ENCODE measurements at regions not wholly inside any gene's neighbourhood (a gene's known extent, or its start where the extent isn't known, plus 50 kb on each side); places are given as distances from the start of the nearest gene placed in this dataset.

DNA sequence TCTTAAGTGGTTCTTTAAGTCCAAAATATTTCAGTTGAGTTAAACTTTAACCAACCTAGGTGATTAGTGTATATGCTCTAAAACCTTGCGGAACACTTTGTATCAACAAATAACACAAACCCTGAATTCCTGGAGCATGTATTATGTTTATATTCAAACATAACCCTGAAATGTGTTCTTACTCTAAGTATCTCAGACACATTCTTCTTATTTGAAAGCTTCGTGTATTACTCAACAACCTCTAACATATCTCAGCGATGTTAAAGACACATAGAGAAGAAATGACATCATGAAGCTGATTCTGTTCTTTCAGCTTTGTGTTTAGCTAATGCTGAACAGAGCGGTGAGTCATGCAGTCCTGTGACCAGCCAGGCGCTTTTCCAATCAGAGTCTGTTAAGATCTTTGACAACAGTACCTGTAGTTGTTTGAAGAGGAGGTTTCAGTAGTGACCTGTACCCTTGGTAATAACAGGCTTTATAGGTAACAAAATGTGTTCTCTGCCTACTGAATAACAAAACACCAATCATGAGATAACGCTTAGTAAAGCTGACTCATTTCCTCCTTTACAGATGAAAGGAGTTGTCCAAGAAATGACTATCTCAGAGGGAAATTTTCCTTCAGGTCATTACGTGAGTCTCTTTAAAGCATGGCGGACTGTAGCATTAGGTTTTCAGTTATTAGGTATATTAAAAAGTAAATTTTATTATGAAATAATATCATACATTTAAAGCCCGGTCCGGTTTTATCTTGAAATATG lies 67.3 kb upstream of the KLF6 start:
- DNase-seq: peak; percentile 69

DNA sequence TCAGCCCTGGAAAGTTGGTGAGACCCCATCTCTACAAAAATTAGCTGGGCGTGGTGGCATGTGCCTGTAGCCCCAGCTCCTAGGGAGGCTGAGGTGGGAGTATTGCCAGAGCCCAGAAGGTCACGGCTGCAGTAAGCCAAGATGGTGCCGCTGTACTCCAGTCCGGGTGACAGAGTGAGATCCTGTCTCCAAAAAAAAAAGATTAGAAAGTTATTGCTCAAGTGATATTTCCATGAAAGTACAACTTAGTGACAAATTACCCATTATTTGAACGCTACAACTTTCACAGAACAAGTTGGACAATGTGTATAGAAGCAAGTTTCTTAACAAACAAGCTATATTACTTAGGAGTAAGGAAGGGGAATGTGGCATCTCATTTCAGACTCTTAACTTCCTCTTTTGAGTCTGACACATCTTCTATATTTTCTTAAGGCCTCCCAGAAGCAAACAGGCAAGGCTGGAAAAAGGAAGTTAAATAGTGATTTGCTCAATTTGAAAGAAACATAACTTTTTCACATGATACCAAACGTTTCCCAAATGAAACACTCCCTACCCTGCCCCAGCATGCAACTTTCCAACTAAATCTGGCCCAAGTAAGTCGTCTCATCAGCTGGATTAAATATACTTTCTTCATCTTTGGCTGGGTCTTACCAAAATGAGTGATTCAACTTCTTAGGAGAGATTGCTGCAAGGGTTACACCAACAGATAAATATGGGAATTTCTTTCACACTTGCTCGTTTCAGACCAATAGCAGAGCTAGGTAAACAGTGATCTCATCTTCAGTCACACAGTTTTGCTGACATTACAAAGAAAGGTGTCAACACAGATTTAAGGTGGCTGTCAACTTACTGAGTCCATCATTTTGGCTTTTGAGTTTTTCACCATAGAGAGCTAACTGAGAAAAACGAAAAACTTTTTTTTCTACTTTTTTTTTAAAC lies 66.3 kb upstream of the KLF6 start:
- peak; percentile 43 for DNase-seq

DNA sequence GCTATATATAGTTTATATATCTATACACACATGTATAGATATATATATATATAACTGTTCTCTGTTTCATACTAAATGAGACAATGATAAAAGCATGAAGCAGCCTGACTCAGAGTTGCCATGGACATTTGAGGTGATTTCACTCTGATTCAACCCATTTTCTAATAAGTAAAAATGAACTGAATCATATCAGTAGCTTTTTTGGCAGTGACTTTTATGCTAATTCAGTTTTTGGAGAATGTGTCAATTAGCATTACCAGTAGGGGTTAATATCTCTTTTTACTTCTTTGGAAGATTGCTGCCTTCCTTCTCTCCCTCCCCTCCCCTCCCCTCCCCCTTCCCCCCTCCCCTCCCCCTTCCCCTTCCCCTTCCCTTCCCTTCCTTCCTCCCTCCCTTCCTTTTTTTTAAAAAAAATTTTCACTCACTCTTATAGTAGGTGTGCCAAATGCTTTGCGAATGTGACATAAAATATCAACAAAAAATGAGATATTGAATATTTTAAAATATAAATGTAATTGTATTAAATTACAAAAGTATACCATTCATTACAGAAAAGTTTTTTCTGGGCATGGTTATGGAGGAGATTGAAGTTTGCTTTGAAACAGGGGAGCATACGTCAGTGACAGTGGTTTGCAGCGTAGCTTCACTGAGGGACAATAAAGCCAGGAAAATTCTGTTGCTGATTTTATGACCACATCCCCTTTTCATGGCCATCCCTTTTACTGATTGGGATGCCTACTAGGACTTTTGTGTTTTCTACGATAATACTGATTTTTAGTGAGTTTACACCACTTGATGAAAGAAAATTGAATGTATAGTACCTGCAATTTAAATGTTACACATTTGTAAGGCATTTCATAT lies 64.0 kb upstream of the KLF6 start:
- DNase-seq: no peak

DNA sequence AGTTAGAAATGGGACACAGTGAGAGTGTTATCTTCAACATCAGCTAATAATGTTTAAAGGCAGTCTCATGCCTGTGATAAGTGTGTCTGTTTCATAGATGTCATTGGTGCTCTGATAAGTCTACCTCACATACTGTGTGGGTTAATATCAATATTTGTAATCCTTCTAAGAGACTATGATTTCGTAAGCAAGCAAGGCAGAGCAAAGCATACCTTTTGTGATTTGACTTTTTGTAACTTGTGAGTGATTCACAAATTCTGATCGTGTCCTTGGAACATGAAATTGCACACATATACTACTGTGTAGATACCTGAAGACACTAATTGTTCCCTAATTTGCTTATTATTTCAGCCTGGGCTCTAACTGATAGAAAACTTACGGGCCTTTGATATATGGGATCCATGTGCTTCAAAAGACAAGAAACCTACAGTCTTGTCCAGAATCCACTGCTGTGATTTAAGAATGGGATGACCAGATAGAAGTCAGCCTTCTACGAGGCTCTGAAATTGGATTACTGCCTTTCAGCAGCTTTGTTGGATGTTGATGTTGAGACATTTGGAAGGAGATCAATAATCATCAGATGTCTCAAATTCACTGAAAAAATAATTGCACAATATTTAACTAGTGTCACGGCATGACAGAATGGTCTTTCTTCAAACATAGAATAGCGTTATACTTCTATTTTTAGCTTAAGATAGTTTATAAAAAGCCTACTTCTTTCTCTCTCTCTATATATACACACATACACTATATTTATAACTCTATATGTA lies 63.2 kb upstream of the KLF6 start:
- DNase-seq: no peak

DNA sequence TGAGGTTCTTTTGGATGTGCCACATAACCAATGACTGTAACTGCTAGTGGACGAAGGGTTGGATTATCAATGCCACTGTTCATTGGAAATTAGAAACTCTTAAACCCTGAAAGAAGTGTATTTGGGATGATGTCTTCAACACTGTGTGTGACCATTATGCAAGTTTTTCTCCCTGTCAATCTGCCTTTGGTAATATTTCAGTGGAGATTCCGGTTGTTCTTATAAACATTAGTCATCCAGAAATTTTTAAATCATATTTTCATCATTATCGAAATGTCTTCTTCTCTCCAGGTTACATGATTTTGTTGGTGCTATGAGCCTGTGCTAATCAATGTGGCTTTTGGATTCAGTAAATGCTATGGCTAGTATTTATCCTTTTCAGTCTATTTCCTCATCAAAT lies 61.7 kb upstream of the KLF6 start:
- DNase-seq: no peak

DNA sequence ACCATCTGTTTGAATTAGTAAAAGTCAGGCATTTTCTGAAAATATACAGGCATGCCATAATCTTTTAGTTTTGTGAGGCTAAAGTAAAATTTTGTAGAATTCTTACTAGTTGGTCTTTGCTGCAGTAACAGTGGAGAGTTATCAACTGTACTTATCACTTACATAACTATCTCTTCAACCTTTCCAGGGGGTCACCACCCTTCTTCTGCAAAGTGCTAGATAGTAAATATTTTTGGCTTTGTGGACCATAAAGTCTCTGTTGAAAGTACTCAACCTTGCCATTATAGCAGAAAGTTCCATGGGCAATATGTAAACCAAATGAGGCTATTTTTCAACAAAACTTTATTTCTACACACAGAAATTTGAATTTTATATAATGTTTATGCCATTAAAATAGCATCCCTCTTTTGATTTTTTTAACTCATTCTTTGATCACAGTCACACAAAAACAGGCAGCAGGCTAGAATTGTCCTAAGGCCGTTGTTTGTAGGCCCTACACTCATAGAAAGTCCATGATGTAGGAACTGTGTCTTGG lies 59.5 kb upstream of the KLF6 start:
- peak; percentile 78 for DNase-seq

DNA sequence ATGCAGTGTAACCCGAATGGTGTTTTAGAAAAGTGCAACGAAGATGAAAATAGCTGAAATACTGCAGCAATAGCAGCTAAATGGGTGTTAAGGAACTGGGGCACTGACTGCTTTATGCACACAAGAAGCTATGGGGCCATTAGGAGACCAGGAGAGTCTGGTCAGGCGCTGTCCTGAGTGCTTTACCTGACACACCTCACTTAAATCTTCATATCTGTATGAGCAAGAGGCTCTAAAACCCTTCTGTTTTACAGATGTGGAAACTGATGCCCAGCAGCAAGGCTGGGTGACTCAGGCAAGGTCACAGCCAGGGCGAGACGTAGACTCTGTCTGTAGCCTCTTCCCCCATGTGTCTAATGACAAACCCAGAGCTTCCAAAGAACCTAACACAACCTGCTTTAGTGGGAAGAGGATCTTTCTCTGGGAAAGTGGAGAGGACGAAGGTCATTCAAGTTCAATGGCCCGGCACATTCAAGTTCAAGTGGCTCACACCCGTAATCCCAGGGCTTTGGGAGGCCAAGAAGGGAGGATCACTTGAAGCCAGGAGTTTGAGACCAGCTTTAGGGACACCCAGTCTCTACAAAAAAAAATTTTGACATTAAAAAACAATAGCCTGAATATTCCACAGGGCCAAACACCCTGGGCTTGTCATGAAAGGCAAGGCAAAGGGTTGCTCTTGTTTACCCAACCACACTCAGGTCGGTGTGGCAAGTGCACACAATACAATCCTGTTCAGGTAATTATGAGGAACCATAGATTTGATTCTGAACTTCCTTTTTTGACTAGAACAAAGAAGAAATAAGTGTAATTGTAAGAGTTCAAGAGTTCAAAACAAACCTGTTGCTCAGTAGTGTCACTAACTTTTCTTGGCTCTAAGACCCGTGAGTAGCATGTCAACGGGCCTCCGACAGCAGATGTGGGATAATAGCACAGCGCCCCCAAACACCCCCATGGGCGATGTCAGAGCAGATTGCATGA lies 53.7 kb upstream of the KLF6 start:
- DNase-seq: no peak

DNA sequence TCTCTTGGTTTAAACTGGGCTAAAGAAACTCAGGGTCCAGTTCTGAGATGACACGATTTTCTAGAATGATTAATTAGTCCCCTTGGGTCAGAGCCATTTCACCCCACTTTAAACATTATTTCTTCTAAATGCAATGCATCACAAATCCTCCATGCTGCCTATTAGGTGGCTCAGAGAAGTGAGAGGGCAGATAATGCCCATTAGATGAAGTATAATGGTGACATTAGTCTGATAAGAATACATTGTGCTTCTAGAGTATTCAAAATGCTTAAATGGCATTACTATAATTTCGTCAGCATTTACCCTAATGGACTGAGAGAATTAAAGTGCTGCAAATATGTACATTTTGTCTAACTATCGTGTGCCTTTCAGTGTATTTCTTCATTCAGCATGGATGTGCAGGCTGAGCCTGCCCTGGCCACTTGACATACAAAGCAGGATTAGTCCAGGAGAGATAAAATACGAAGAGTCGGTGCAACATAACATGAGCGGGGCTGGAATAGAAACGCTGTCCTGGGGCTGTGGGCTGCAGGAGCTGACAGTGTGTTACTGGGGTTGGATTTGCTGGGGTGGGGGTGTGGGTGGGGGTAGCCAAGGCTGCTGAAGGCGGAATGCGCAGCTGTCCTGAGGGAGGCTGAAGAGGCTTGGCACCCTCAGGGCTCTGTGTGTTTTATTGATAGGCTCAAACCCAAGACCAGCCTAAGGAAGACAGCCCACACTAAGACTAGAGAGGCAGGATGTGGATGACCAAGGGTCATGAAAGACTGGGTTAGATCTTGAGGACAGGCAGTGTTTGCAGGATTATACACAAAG lies 52.8 kb upstream of the KLF6 start:
- DNase-seq: no peak

DNA sequence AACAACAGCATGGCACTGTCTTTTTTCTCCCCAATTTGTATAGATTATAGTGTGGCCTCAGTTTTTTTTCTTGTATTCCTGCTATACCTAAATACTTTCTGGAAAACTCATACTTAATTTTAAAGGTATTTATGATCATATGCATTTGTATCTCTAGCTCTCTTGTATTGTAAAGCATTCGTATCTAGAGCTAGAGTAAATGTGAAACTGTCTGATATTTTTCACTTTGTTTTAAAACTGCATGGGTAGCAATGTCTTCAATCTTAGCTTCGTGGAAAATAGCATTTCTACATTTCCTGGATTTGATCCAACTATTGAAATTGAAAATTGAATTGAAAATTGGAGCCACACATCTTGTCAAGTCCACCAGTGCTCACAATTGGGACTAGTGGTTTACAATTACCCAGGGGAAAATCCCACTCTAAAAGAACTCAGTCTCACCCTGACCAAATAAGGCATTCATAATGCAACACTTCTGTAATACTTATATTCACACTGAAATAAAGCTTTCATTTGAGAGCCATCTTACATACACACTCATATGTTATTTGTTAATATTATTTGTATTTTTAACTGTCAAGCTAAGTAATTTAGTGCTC lies 51.3 kb upstream of the KLF6 start:
- no peak for DNase-seq

DNA sequence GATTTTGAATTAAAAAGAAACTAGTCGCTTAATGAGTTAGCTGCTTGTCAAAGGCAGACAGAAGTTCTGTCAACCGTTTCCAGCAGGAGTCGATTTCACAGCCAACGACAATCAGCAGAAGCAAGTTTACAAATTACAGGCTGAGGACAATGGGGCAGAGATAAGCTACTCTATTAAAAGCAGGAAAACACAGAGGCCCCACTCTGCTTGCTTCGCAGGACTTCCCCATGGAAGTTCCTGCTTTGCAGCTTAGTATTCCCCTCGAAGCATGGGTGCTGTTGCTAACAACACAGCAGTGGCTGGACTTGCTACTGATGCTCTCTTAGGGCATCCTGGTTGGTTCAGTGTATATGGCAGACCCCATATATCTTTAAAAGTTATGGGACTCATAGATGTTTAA lies 50.8 kb upstream of the KLF6 start:
- DNase-seq: peak; percentile 62

DNA sequence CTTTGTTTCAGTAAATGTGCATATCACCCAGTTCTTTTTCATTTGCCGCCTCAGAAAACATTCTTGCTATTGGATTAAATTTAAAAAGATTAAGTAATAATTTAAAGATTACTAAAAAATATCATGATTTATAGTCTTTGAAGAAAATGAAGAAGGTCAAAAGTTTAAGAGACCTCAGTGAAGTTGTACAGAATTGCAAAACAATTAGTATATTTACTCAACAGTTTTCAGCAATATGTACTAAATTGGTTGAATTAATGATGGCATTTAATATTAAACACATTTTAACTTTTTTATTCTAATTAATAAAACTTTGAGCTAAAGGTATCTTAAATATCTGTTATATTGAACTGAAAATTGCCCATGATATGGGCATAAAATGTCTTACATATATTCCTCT lies 49.9 kb upstream of the KLF6 start:
- DNase-seq: no peak

All from hematopoietic multipotent progenitor cell treated with erythropoietin and hydrocortisone succinate and interleukin-3 and kit ligand, for 8 days (in vitro differentiated cells).